HG02852 (cell line): ENCODE measurements at regions not wholly inside any gene's neighbourhood (a gene's known extent, or its start where the extent isn't known, plus 50 kb on each side); places are given as distances from the start of the nearest gene placed in this dataset.

Source experiments
- ATAC-seq: cut with Tn5 transposase; IDR thresholded peaks from one replicate; pipeline ENCODE4 v1.9.1; 2021; ENCODE audit warnings: mild to moderate bottlenecking, moderate library complexity; ENCODE audit not compliant: unreplicated experiment

DNA sequence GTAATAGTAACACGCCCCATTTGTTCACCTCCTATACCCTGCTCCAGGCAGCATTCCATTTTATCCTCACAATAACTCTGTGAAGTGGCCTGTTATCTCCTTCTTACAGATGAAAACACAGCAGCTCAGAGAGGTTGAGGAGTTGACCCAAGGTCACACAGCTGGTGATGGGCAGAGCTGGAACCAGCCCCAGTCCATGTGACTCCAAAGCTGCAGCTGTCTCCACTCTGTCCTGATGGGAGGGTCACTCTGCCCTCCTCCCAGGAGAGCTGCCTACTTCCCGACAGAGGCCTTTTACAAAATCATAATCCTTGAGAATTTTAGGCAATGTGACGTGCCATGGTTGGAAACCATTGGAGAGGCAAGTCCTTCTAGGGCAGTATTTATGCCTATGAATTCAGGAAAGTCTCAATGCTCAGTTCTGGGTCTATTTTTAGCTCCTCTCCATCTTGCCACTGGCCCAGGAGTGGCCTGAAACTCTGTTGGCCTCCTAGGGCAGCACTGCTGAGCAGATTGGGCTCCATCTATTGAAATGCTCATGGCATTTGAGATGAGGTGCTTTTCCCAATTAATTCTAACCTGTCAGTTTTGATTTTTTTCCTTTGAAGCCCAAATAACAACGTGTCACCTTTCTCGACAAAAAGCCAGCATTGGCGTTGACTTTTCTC lies 50.1 kb upstream of the KCNK12 start:
- no peak for ATAC-seq
